H1 (cell line): ENCODE measurements at regions not wholly inside any gene's neighbourhood (a gene's known extent, or its start where the extent isn't known, plus 50 kb on each side); places are given as distances from the start of the nearest gene placed in this dataset.

Experiments
- ATF3 ChIP-seq: IDR thresholded peaks from 2 replicates; pipeline ENCODE4 v1.6.1; 2011; ENCODE audit warnings: low read depth, mild to moderate bottlenecking, low read length; ENCODE audit not compliant: insufficient read depth
- HDAC6 ChIP-seq: IDR thresholded peaks from one replicate; pipeline ENCODE4 v1.7.1; 2012; ENCODE audit warnings: low read depth, mild to moderate bottlenecking, inconsistent platforms, low read length, moderate library complexity
- RAD21 ChIP-seq, 2 experiments: IDR thresholded peaks in 1 of 2; conservative IDR thresholded peaks in 1 of 2; 2 replicates each; pipeline ENCODE4 v1.6.1; 2011; ENCODE audit warnings: low read depth in 2 of 2, low read length in 2 of 2, improper control_type of control experiment in 1 of 2, inconsistent platforms in 1 of 2, mild to moderate bottlenecking in 1 of 2, moderate library complexity in 1 of 2

GRCh38 chr2:120897399-120897798 lies 161.7 kb downstream of the GLI2 start (continued):
- no peak for TF ChIP-seq HDAC6
- no peak for TF ChIP-seq RAD21 (IDR thresholded peaks at IDR 0.05 in 1 of 2, conservative IDR thresholded peaks at IDR 0.05 in 1 of 2; ENCODE audit: low read depth in 2 of 2, low read length in 2 of 2)
- TF ChIP-seq ATF3 = no peak
